ENCODE measurements at regions not wholly inside any gene's neighbourhood (a gene's known extent, or its start where the extent isn't known, plus 50 kb on each side); places are given as distances from the start of the nearest gene placed in this dataset.

GRCh38 chr5:10145923-10146401, 103.7 kb downstream of the ATPSCKMT start:
- no peak for TF ChIP-seq CHD2 (IDR thresholded peaks at IDR 0.05; ENCODE audit: low read length)
- peak in 2 of 3 experiments; percentile 14 to 43; a peak in 2 of 4 replicates for TF ChIP-seq CTCF (IDR thresholded peaks at IDR 0.05; ENCODE audit: control extremely low read depth in 1 of 3, insufficient read depth in 1 of 3, low read depth in 1 of 3, low read length in 3 of 3)
- TF ChIP-seq POLR2AphosphoS5 (IDR thresholded peaks at IDR 0.05; ENCODE audit: low read depth, low read length), result no peak
- TF ChIP-seq POLR2A (IDR thresholded peaks at IDR 0.05; ENCODE audit: control extremely low read depth in 1 of 2, low read depth in 2 of 2, low read length in 2 of 2), result no peak
- no peak for TF ChIP-seq GTF2F1 (IDR thresholded peaks at IDR 0.05; ENCODE audit: borderline replicate concordance, low read depth, low read length)
- no peak for TF ChIP-seq RNF2 (IDR thresholded peaks at IDR 0.05; ENCODE audit: borderline replicate concordance, low read depth, low read length, missing control alignments, poor library complexity, severe bottlenecking)
- no peak for TF ChIP-seq MAX (IDR thresholded peaks at IDR 0.05)
- TF ChIP-seq CEBPB (IDR thresholded peaks at IDR 0.05; ENCODE audit: low read depth, low read length), result no peak
